HG03025 (cell line): ENCODE measurements at regions not wholly inside any gene's neighbourhood (a gene's known extent, or its start where the extent isn't known, plus 50 kb on each side); places are given as distances from the start of the nearest gene placed in this dataset.
"Not testable (repeated sequence)": the region's sequence is repeated elsewhere in the genome, so short reads cannot be mapped to it uniquely, and the experiment has no call there.

Source experiments
- ATAC-seq: cut with Tn5 transposase; IDR thresholded peaks from one replicate; pipeline ENCODE4 v1.9.1; 2021; ENCODE audit warnings: mild to moderate bottlenecking, moderate library complexity; ENCODE audit not compliant: unreplicated experiment, low FRiP score

- no peak for ATAC-seq
These were observed 59.2 kb downstream of the IL12A start for GRCh38 chr3:160047876-160048275.

DNA sequence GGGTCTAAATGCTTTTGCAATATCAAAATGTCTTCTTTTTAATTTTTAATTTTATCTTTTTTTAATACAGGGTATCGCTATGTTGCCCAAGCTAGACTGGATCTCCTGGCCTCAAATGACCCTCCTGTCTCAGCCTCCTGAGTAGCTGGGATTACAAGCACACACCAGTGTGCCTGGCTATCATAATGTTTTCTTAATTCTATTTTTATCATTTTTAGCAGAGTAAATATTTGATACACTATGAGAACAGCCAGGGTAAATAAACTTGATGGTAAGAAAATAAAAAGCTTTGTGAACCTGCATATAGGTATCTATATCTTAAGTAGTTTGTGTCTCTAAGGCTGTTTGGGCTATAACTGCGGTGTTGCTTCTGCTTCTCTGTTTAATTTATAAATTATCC is 60.4 kb downstream of the IL12A start:
- ATAC-seq = no peak

DNA sequence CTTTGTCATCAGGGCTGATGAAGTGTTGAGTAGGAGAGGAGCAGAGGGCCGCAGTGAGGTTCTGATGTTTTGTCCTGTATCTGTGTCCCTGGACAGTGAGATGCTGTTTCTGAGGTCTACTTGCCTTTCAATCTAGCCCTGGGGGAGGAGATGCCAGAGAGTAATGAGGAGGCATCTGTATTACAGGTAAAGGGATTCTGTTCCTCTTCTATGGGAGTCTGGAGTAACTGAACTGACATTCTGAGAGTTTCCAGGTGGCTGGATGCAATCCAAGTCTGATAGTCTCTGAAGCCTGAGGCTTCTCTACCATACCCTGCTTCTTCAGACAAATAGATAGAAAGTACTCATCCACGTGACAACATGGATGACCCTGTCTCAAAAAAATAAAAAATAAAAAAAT is 60.9 kb downstream of the IL12A start:
- no peak for ATAC-seq

DNA sequence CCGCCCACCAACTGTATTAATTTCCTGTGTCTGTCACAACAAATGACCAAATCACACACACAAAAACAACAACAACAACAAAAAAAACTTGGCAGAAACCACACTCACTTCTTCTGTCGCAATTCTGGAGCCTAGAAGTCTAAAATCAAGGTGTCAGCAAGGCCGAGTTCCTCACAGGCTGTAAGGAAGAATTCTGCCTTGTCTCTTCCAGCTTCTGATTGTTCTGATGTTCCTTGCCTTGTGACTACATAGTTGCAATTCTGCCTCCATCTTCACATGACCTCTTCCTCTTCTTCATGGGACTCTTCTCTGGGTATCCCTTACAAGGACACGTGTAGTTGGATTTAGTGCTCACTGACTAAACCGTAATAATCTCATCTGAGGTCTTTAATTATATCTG is 61.4 kb downstream of the IL12A start:
- no peak for ATAC-seq

DNA sequence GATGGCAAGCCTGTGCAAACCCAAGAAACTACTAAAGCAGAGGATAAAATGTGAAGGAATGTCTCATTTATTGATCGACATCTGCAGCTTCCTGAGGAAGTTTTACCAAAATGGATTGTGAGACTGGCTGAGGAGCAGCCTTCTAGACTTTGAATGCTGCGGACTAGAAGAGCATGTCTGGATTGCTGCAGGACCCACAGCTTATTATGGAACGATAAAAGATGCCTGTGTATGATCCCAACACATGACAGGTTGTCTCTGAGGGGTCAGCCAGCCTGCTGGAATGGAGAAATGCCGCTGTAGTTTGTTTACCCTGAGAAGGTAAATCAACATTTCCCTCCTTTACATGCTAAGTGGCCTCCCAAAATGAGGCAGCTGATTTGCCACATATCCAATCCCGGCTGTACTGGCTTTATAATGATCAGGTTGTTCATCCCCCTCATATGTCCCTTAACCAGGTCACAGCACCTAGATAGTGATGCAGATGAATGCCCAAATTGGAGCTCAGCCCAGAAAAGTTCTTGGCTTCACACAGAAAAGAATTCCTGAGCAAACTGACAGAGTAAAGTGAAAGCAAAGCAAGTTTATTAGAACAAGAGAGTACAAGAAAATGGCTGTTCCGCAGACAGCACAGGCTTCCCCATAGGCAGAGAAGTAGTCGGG is 63.9 kb downstream of the IL12A start:
- ATAC-seq = no peak

- ATAC-seq = no peak
These were observed 64.4 kb downstream of the IL12A start for GRCh38 chr3:160053048-160053391.

- ATAC-seq = not testable (repeated sequence)
These were observed 66.2 kb downstream of the IL12A start for GRCh38 chr3:160054862-160055261.

- ATAC-seq = no peak
These were observed 67.0 kb downstream of the IL12A start for GRCh38 chr3:160055659-160056058.

DNA sequence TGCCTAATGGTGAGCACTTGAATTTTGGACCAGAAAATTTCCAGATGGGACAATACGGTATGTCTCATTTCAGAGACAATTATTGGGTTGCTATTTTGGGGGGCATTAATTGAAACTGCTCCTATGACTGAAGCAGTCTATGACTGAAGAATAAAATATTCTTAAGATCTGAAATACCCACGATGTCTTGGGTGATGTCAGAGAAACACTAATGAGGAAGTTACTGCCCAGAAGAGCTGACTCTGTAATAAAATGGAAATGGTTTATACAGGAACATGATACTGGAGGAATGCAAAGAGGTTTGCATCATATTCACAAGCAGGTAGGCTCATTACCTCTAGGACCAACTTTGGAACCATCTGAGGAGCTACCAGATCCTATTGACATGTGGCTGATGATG is 68.7 kb downstream of the IL12A start:
- ATAC-seq = no peak

DNA sequence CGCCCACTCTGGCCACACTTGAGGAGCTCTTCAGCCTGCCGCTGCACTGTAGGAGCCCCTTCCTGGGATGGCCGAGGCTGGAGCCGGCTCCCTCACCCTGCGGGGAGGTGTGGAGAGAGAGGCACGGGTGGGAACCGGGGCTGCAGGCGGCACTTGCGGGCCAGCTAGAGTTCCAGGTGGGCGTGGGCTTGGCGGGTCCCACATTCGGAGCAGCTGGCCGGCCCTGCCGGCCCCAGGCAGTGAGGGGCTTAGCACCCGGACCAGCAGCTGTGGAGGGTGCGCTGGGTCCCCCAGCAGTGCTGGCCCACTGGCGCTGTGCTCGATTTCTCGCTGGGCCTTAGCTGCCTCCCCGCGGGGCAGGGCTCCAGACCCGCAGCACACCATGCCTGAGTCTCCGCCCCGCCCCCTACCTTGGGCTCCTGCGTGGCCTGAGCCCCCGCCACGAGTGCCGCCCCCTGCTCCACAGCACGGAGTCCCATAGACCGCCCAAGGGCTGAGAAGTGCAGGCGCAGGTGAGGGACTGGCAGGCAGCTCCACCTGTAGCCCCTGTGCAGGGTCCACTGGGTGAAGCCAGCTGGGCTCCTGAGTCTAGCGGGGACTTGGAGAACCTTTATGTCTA is 71.9 kb downstream of the IL12A start:
- no peak for ATAC-seq

GRCh38 chr3:160061525-160061924 is 72.9 kb downstream of the IL12A start:
- ATAC-seq = no peak

DNA sequence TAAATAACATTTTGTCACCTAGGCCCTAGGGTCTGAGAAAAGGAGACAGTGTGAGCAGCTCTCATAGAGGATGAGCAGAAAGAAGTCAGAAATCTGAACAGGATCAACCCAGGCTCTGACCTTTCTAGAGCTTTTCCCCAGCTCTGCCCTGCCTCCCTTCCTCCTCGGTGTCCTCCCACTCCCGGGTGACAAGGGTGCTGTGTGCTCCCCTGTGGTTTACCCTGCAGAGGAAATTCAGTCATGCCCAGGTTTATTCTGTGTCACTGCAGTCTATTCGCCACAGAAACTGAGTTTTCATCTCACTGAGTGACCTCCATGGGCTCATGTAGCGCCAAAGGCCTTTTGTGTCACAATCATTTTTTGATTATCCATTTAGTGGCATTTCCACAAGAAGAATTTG is 76.6 kb downstream of the IL12A start:
- ATAC-seq = no peak

DNA sequence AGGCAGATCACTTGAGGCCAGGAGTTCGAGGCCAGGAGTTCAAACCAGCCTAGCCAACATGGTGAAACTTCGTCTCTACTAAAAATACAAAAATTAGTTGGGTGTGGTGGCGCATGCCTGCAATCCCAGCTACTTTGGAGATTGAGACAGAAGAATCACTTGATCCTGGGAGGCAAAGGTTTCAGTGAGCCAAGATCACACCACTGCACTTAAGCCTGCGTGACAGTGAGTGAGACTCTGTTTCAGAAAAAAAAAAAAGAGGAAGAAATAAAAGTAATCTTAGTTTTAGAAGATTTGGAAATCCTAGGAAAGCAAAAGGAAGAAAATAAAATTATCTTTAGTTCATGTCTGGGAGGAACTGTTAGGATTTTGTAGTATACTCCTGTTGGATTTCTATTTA is 77.2 kb downstream of the IL12A start:
- ATAC-seq = no peak

DNA sequence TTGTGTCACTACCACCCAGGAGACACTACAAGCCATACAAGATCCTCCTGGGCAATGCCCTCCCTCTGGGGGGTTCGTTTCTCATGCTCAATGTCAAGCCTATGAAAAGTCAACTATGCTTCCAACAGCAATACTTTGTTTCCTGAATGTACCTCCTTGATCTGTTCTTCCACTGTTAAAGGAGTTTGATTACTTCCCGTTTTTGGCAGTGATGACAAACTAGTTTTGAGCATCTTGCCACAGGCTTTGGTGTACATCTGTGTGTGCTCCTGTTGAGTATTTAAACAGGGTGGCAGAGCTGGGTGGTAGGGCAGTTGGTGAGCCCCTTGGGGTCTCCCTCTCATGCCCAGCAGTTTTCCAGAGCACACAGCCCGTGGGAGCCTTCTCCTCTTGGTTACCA is 81.4 kb downstream of the IL12A start:
- ATAC-seq = no peak

DNA sequence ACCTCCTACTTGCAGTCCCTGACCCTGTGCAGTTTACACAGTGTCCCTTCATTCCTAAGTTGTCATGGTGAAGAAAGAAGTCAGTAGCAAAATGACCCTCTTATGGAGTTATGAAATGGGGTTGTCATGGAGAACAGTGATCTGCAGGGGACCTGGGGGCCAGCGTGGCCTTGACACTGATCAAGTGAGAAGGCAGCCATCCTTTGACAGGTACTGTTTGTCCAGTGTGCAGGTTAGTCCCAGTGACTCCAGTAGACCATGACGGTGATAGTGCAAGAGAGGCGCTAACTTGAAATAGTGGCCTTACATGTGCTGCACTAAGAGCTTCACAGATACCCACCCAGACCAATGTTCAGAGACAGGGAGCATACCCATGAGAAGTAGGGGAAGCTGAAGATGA is 87.9 kb downstream of the IL12A start:
- ATAC-seq = no peak

DNA sequence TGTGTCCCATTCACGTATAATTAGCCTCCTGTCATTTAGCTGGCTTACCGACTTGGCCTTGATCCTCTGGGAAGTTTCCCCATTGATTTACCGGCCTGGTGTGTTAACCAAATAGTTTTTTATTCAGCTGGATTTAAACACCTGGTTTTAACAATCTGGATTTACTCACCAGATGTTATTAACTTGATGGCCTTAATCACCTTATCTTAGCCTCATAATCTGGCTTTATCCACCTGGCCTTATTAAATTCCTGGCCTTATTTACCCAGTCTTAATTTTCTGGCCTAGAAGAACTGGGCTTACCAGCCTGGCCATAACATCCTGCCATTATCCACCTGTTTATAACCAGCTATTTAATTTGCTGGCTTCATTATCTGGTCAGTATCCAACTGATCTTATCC is 89.9 kb downstream of the IL12A start:
- ATAC-seq = no peak

GRCh38 chr3:160081958-160082533 is 93.4 kb downstream of the IL12A start:
- ATAC-seq = no peak

GRCh38 chr3:160084998-160085397 is 96.4 kb downstream of the IL12A start:
- no peak for ATAC-seq

DNA sequence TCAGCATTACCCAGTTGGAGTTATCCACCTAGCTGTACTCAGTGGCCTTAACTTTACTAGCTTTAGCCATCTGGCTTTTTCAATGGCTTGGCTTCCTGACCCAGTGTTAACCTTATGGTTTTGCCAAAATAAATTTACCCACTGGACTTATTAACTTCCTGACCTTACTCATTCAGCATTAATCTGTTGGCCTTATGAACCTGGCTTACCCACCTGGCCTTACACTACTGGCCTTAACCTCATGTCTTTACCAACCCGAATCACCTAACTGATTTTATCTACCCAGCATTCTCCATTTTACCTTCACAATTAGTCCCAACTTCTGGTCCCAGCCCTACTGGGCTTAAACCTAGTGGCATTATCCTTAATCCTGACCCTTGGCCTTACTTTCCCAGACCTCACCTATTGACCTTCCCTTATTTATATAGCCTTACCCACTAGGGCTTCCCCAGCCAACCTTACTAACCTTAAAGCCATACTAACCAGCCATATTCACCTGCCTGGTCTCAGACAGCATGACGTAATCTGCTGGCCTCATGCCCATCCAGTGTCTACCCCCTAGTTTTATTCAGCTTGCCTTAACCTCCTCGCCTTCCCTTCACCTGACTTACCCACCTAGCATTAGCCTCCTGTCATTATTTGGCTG is 100.0 kb downstream of the IL12A start:
- ATAC-seq = no peak

- no peak for ATAC-seq
These were observed 102.0 kb downstream of the IL12A start for GRCh38 chr3:160090653-160091052.

- ATAC-seq = no peak
These were observed 102.8 kb downstream of the IL12A start for GRCh38 chr3:160091441-160091840.

GRCh38 chr3:160092760-160093159 is 104.1 kb downstream of the IL12A start:
- no peak for ATAC-seq
